ENCODE measurements at regions not wholly inside any gene's neighbourhood (a gene's known extent, or its start where the extent isn't known, plus 50 kb on each side); places are given as distances from the start of the nearest gene placed in this dataset.
"Not testable (repeated sequence)": the region's sequence is repeated elsewhere in the genome, so short reads cannot be mapped to it uniquely, and the experiment has no call there.

- 98% methylated on average over 2 of the region's 2 CpGs for WGBS
- H3K4me3 ChIP-seq (ENCODE audit: low read length), result no peak overlapping the region
- H3K27ac ChIP-seq (ENCODE audit: low read depth, low read length), result no peak overlapping the region
- H3K27me3 ChIP-seq (ENCODE audit: insufficient read depth, low read length), result no peaks in the 10 kb centered on the region
- no peaks in the 10 kb centered on the region for H3K36me3 ChIP-seq (ENCODE audit: insufficient read depth, low read length)
- H3K4me1 ChIP-seq (ENCODE audit: insufficient read depth, low read length), result no peaks in the 10 kb centered on the region
- no peak overlapping the region for H3K9ac ChIP-seq (ENCODE audit: low read depth, low read length)
- H3K9me3 ChIP-seq (ENCODE audit: insufficient read depth, low read depth, low read length), result no peaks in the 10 kb centered on the region
Measured at GRCh38 chr11:92605667-92606066, 363.8 kb upstream of the MTNR1B start.

- no peak overlapping the region for H3K27ac ChIP-seq (ENCODE audit: low read depth, low read length)
- H3K9me3 ChIP-seq (ENCODE audit: insufficient read depth, low read depth, low read length), result no peaks in the 10 kb centered on the region
- no peaks in the 10 kb centered on the region for H3K36me3 ChIP-seq (ENCODE audit: insufficient read depth, low read length)
- WGBS, result 94% methylated on average over 3 of the region's 4 CpGs
- no peak overlapping the region for H3K9ac ChIP-seq (ENCODE audit: low read depth, low read length)
- no peak overlapping the region for H3K4me3 ChIP-seq (ENCODE audit: low read length)
- no peaks in the 10 kb centered on the region for H3K27me3 ChIP-seq (ENCODE audit: insufficient read depth, low read length)
- no peaks in the 10 kb centered on the region for H3K4me1 ChIP-seq (ENCODE audit: insufficient read depth, low read length)
Measured at GRCh38 chr11:92607969-92608722, 361.3 kb upstream of the MTNR1B start.

DNA sequence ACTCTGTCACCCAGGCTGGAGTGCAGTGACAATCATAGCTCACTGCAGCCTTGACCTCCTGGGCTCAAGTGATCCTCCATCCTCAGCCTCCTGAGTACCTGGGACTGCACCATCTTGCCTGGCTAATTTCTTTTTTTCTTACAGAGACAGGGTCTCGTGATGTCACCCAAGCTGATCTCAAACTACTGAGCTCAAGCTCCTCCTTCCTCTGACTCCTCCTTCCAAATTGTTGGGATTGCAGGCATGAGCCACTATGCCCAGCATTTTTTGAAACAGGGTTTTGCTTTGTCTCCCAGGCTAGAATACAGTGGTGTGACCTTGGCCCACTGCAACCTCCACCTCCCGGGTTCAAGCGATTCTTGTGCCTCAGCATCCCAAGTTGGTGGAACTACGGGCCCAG lies 358.3 kb upstream of the MTNR1B start:
- 98% methylated on average over 4 of the region's 4 CpGs for WGBS
- Histone ChIP-seq H3K9me3 (ENCODE audit: insufficient read depth, low read depth, low read length) (no peaks in the 10 kb centered on the region), H3K27me3 (ENCODE audit: insufficient read depth, low read length) (no peaks in the 10 kb centered on the region)

DNA sequence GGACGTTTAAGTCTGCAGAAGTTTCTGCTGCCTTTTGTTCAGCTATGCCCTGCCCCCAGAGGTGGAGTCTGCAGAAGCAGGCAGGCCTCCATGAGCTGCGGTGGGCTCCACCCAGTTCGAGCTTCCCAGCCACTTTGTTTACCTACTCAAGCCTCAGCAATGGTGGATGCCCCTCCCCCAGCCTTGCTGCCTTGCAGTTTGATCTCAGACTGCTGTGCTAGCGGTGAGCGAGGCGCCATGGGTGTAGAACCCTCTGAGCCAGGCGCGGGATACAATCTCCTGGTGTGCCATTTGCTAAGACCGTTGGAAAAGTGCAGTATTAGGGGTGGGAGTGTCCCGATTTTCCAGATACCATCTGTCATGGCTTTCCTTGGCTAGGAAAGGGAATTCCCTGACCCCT lies 351.4 kb upstream of the MTNR1B start:
- not testable (repeated sequence) for H3K27me3 ChIP-seq (ENCODE audit: insufficient read depth, low read length); H3K4me1 ChIP-seq (ENCODE audit: insufficient read depth, low read length); H3K36me3 ChIP-seq (ENCODE audit: insufficient read depth, low read length); H3K9ac ChIP-seq (ENCODE audit: low read depth, low read length); H3K4me3 ChIP-seq (ENCODE audit: low read length); H3K27ac ChIP-seq (ENCODE audit: low read depth, low read length)
- WGBS, result 97% methylated on average over 10 of the region's 10 CpGs
- H3K9me3 ChIP-seq (ENCODE audit: insufficient read depth, low read depth, low read length), result peaks cover 17% of the 10 kb centered on the region; the same call in 1 of the 2 replicates

More for the DNA sequence above, 358.3 kb upstream of the MTNR1B start:
- H3K9ac ChIP-seq (ENCODE audit: low read depth, low read length), result no peak overlapping the region
- no peaks in the 10 kb centered on the region for H3K36me3 ChIP-seq (ENCODE audit: insufficient read depth, low read length)
- H3K27ac ChIP-seq (ENCODE audit: low read depth, low read length), result no peak overlapping the region
- H3K4me1 ChIP-seq (ENCODE audit: insufficient read depth, low read length), result no peaks in the 10 kb centered on the region
- H3K4me3 ChIP-seq (ENCODE audit: low read length), result no peak overlapping the region

DNA sequence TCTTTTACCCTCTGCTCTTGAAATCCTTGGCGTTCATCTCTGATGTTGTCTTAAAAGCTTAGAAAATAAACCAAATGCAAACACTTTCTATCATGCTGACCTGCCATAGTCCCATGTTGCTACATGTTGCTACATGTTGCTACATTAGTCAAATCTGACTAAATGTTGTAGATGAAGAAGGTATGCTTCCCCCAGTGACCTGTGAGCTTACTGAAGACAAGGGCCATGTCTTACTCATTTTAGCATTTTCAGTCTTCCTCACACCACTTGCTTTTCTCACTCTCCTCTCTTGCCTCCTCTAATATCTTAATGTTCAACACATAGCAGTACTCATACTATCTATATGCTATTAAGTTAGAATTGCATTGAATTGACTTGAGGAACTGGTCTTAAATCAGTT lies 346.4 kb upstream of the MTNR1B start:
- Histone ChIP-seq H3K27ac (ENCODE audit: low read depth, low read length) (no peak overlapping the region), H3K27me3 (ENCODE audit: insufficient read depth, low read length) (no peaks in the 10 kb centered on the region), H3K4me1 (ENCODE audit: insufficient read depth, low read length) (peaks cover 2% of the 10 kb centered on the region; the same call in 1 of the 2 replicates), H3K4me3 (ENCODE audit: low read length) (no peak overlapping the region), H3K9ac (ENCODE audit: low read depth, low read length) (no peak overlapping the region), H3K36me3 (ENCODE audit: insufficient read depth, low read length) (no peaks in the 10 kb centered on the region), H3K9me3 (ENCODE audit: insufficient read depth, low read depth, low read length) (peaks cover 10% of the 10 kb centered on the region; the same call in 1 of the 2 replicates)
- 87% methylated on average over 1 of the region's 1 CpG for WGBS

GRCh38 chr11:92625894-92626293 lies 343.6 kb upstream of the MTNR1B start:
- WGBS, result 94% methylated on average over 1 of the region's 1 CpG
- Histone ChIP-seq H3K9ac (ENCODE audit: low read depth, low read length) (no peak overlapping the region), H3K4me1 (ENCODE audit: insufficient read depth, low read length) (peaks cover 6% of the 10 kb centered on the region; the same call in 1 of the 2 replicates), H3K36me3 (ENCODE audit: insufficient read depth, low read length) (no peaks in the 10 kb centered on the region), H3K4me3 (ENCODE audit: low read length) (no peak overlapping the region), H3K27me3 (ENCODE audit: insufficient read depth, low read length) (no peaks in the 10 kb centered on the region), H3K9me3 (ENCODE audit: insufficient read depth, low read depth, low read length) (no peaks in the 10 kb centered on the region), H3K27ac (ENCODE audit: low read depth, low read length) (no peak overlapping the region)

DNA sequence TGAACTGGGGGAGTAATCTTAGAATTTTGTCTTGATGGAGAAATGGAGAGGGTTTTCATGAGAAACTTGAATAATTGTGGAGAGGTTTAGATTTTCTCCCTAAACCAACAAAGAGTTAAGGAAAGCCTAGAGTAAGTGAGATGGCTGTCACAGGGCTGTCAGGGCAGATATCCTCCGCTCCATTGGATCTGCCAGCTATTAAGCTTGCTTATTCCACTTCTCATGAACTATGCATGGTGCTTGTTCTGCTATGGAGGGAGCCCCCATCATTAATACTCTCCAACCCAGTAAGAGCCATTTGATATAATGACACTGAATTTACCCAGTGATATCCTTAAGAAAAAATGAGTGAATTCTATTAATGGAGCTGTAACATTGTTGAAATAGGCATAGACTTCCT lies 342.8 kb upstream of the MTNR1B start:
- H3K27ac ChIP-seq (ENCODE audit: low read depth, low read length), result no peak overlapping the region
- H3K4me3 ChIP-seq (ENCODE audit: low read length), result no peak overlapping the region
- H3K9me3 ChIP-seq (ENCODE audit: insufficient read depth, low read depth, low read length), result no peaks in the 10 kb centered on the region
- H3K27me3 ChIP-seq (ENCODE audit: insufficient read depth, low read length), result no peaks in the 10 kb centered on the region
- peaks cover 6% of the 10 kb centered on the region; the same call in 1 of the 2 replicates for H3K4me1 ChIP-seq (ENCODE audit: insufficient read depth, low read length)
- WGBS, result 85% methylated on average over 1 of the region's 1 CpG
- H3K9ac ChIP-seq (ENCODE audit: low read depth, low read length), result no peak overlapping the region
- no peaks in the 10 kb centered on the region for H3K36me3 ChIP-seq (ENCODE audit: insufficient read depth, low read length)

DNA sequence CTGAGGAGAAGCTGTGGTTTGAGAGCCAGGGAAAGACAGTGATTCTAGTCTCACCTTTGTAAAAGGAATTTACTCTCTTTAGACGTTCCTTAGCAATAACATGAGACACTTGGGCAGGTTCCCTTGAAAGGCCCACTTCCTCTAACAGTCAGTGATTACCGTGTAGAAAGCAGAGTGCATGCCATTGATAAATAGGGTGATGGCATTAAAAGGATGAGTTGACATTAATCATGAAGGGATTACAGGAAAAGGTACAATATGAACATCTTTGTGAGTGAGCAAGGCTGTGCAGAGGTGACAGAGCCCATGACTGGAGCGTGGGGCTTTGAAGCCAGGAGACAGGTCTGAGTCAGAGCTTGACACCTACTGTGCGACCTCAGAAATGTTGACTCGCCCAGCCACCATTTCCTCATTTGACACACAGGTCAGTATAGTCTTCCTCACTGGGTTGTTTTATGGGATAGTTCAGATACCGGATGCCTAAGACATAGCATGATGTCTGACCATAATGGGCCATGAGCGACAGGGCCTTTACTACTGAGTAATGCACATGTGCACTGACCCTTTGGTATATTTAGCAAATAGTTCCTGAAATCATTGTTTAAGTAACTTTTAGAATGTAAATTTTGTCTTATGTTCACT lies 341.7 kb upstream of the MTNR1B start:
- Histone ChIP-seq H3K4me3 (ENCODE audit: low read length) (no peak overlapping the region), H3K4me1 (ENCODE audit: insufficient read depth, low read length) (peaks cover 6% of the 10 kb centered on the region; the same call in 1 of the 2 replicates), H3K9me3 (ENCODE audit: insufficient read depth, low read depth, low read length) (no peaks in the 10 kb centered on the region), H3K27ac (ENCODE audit: low read depth, low read length) (no peak overlapping the region), H3K27me3 (ENCODE audit: insufficient read depth, low read length) (no peaks in the 10 kb centered on the region), H3K9ac (ENCODE audit: low read depth, low read length) (no peak overlapping the region), H3K36me3 (ENCODE audit: insufficient read depth, low read length) (no peaks in the 10 kb centered on the region)
- WGBS, result 80% methylated on average over 7 of the region's 7 CpGs

DNA sequence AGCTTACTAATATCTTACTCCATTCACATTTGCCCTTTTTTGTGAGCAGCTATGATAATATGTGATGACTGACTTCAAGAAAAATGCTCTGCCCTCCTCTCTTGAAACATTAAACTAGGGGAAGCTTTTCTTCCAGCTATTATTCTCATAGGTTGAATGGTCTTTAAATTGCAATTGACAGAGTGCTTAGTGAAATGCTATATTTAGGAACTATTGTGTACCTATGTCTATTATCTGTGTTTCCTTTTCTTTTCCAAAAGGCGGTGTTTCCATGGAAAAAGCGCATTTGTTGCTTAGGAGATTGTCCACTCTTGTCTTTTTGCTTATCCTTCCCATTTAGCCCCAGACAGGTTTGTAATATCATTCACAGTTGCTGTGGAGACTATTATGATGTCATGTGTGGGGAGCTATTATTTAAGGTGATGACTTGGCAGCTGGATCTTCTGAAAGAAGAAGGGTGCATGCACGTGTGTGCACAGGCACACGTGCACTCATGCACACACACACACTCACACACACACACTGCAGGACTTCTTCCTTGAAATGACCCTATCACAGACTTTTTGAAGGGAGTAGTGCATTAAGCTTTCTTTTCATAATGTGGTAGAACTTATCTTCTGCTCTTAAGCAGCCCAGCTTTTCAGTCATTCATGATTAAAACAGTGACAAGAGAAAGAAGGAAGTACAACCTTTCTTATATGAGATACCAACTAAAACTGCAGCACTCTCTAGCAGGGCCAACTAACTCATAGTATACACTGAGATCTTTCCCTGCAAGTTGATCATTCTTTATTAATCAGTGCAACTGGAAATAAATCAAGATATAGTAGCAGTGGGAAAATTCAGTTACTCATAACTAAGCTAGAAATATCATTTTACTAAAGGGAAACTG lies 340.8 kb upstream of the MTNR1B start:
- Histone ChIP-seq H3K4me3 (ENCODE audit: low read length) (no peak overlapping the region), H3K9me3 (ENCODE audit: insufficient read depth, low read depth, low read length) (no peaks in the 10 kb centered on the region), H3K36me3 (ENCODE audit: insufficient read depth, low read length) (no peaks in the 10 kb centered on the region), H3K27me3 (ENCODE audit: insufficient read depth, low read length) (no peaks in the 10 kb centered on the region), H3K4me1 (ENCODE audit: insufficient read depth, low read length) (peaks cover 6% of the 10 kb centered on the region; the same call in 1 of the 2 replicates), H3K9ac (ENCODE audit: low read depth, low read length) (no peak overlapping the region), H3K27ac (ENCODE audit: low read depth, low read length) (no peak overlapping the region)
- WGBS, result 100% methylated on average over 4 of the region's 4 CpGs

DNA sequence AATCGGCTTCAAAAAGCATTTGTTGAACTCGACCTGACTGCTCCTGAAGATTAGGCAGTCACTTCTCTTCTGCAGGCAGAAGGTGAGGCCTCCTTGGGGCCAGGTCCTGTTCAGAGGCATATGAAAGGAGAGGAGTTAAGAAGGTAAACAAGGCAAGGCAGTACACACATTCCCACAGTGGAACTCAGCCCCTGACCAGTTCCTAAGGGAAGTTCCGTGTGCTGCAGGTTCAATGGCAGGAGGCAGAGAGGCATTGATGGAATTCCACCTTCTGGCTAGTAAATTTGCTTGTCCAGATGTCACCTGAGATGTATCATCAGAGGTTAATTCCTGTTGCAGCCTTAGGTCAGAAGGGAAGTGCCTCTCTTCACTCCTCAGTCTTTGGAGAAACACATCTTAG lies 337.0 kb upstream of the MTNR1B start:
- peaks cover 6% of the 10 kb centered on the region; the same call in 1 of the 2 replicates for H3K4me1 ChIP-seq (ENCODE audit: insufficient read depth, low read length)
- WGBS, result 70% methylated on average over 3 of the region's 3 CpGs
- no peak overlapping the region for H3K4me3 ChIP-seq (ENCODE audit: low read length)
- H3K9ac ChIP-seq (ENCODE audit: low read depth, low read length), result no peak overlapping the region
- H3K36me3 ChIP-seq (ENCODE audit: insufficient read depth, low read length), result no peaks in the 10 kb centered on the region
- no peaks in the 10 kb centered on the region for H3K9me3 ChIP-seq (ENCODE audit: insufficient read depth, low read depth, low read length)
- no peaks in the 10 kb centered on the region for H3K27me3 ChIP-seq (ENCODE audit: insufficient read depth, low read length)
- no peak overlapping the region for H3K27ac ChIP-seq (ENCODE audit: low read depth, low read length)

DNA sequence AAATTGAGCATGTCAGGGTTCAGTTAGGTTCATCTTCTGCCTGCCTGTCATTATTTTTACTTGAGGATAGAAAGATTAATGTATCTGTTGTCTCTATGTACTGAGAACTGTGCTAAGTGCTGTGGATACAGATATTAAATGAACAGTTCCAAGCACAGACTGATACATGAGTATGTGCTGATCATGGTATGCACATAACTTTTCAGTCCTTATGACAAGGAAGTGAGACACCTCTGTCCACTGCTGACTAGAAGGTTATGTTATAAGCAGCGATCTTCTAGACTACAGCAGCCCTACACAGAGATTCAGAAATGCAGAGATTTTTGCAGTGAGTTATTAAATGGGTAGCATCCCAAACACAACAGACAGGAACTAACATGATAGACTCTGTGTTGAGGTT lies 335.6 kb upstream of the MTNR1B start:
- no peaks in the 10 kb centered on the region for H3K36me3 ChIP-seq (ENCODE audit: insufficient read depth, low read length)
- H3K4me1 ChIP-seq (ENCODE audit: insufficient read depth, low read length), result no peaks in the 10 kb centered on the region
- H3K9me3 ChIP-seq (ENCODE audit: insufficient read depth, low read depth, low read length), result no peaks in the 10 kb centered on the region
- 89% methylated on average over 1 of the region's 1 CpG for WGBS
- no peak overlapping the region for H3K27ac ChIP-seq (ENCODE audit: low read depth, low read length)
- H3K4me3 ChIP-seq (ENCODE audit: low read length), result no peak overlapping the region
- H3K9ac ChIP-seq (ENCODE audit: low read depth, low read length), result no peak overlapping the region
- no peaks in the 10 kb centered on the region for H3K27me3 ChIP-seq (ENCODE audit: insufficient read depth, low read length)

Measured in HUES64 (cell line).